GM12878 (cell line): ENCODE measurements at regions not wholly inside any gene's neighbourhood (a gene's known extent, or its start where the extent isn't known, plus 50 kb on each side); places are given as distances from the start of the nearest gene placed in this dataset.

Experiments
- CTCF ChIP-seq, 3 experiments: IDR thresholded peaks in 2 of 3; conservative IDR thresholded peaks in 1 of 3; 2 replicates each; pipeline ENCODE4 v1.5.1; 2011; ENCODE audit warnings: low read depth in 3 of 3, low read length in 3 of 3, mild to moderate bottlenecking in 3 of 3, control low read depth in 2 of 3, moderate library complexity in 2 of 3, inconsistent platforms in 1 of 3, mixed read lengths in 1 of 3; ENCODE audit not compliant: control insufficient read depth in 2 of 3, insufficient read depth in 1 of 3; ENCODE audit errors: extremely low read depth in 1 of 3
- HDAC6 ChIP-seq: fragments of 200-600 bp; sonication (generic); IDR thresholded peaks from one replicate; pipeline ENCODE4 v1.8.0; 2017; ENCODE audit warnings: antibody characterized with exemption; ENCODE audit not compliant: unreplicated experiment
- MYC ChIP-seq: IDR thresholded peaks from 2 replicates; pipeline ENCODE4 v1.6.1; 2011; ENCODE audit warnings: mild to moderate bottlenecking, low read length, moderate library complexity, inconsistent platforms; ENCODE audit not compliant: insufficient read depth, insufficient replicate concordance, insufficient read length, severe bottlenecking
- POLR2A ChIP-seq: IDR thresholded peaks from 2 replicates; pipeline ENCODE4 v1.6.1; 2011; ENCODE audit warnings: low read depth, mild to moderate bottlenecking, low read length
- RCOR1 ChIP-seq: conservative IDR thresholded peaks from 2 replicates; pipeline ENCODE4 v1.6.1; 2012; ENCODE audit warnings: low read depth, low read length, improper control_type of control experiment
- SREBF2 ChIP-seq: IDR thresholded peaks from 2 replicates; pipeline ENCODE4 v1.6.1; 2012; ENCODE audit warnings: mild to moderate bottlenecking, low read length
- TF ChIP-seq, protein P1 (sequence below): fragments of 450-650 bp; IDR thresholded peaks from 2 replicates; pipeline ENCODE4 v1.6.1; 2017; ENCODE audit warnings: mild to moderate bottlenecking, moderate library complexity

DNA sequence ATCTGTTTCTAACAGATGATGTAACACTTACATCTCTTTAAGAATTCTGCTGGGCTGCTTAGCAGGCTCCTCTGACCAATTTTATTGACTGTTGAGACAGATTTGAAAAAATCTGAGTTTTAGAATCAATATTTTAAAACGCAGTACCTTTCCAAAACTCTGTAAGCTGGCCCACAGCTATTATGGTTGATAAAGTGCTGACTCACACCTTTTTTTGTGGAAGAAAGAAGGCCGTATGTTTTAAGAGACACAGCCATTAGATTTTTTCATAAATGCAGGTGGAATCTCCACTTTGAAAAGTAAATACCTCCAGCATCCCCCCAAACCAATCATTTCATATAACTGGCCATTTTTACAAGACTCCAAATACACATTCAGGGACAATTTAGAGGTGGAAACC is 82.2 kb downstream of the TBXT start:
- TF ChIP-seq RCOR1 (no peak), HDAC6 (no peak), SREBF2 (no peak), MYC (no peak), POLR2A (no peak), CTCF (IDR thresholded peaks at IDR 0.05 in 2 of 3, conservative IDR thresholded peaks at IDR 0.05 in 1 of 3; ENCODE audit: control insufficient read depth in 2 of 3, extremely low read depth in 1 of 3, insufficient read depth in 1 of 3, low read depth in 3 of 3, low read length in 3 of 3) (no peak)
- TF ChIP-seq, protein P1, sequence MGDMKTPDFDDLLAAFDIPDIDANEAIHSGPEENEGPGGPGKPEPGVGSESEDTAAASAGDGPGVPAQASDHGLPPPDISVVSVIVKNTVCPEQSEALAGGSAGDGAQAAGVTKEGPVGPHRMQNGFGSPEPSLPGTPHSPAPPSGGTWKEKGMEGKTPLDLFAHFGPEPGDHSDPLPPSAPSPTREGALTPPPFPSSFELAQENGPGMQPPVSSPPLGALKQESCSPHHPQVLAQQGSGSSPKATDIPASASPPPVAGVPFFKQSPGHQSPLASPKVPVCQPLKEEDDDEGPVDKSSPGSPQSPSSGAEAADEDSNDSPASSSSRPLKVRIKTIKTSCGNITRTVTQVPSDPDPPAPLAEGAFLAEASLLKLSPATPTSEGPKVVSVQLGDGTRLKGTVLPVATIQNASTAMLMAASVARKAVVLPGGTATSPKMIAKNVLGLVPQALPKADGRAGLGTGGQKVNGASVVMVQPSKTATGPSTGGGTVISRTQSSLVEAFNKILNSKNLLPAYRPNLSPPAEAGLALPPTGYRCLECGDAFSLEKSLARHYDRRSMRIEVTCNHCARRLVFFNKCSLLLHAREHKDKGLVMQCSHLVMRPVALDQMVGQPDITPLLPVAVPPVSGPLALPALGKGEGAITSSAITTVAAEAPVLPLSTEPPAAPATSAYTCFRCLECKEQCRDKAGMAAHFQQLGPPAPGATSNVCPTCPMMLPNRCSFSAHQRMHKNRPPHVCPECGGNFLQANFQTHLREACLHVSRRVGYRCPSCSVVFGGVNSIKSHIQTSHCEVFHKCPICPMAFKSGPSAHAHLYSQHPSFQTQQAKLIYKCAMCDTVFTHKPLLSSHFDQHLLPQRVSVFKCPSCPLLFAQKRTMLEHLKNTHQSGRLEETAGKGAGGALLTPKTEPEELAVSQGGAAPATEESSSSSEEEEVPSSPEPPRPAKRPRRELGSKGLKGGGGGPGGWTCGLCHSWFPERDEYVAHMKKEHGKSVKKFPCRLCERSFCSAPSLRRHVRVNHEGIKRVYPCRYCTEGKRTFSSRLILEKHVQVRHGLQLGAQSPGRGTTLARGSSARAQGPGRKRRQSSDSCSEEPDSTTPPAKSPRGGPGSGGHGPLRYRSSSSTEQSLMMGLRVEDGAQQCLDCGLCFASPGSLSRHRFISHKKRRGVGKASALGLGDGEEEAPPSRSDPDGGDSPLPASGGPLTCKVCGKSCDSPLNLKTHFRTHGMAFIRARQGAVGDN = no peak
